HCT116 (cell line): ENCODE measurements at regions not wholly inside any gene's neighbourhood (a gene's known extent, or its start where the extent isn't known, plus 50 kb on each side); places are given as distances from the start of the nearest gene placed in this dataset.

ENCODE experiments used
- ATAC-seq: fragments of 200-7000 bp; cut with Tn5 transposase; 2 replicates; pipeline ENCODE4 v1.9.1; 2020; ENCODE audit warnings: mild to moderate bottlenecking, moderate library complexity
- BruUV-seq: library from RNA; stranded (reverse); fragments of 400-500 nt; replicated peaks from 2 replicates; lab custom pipeline; 2021; lab: Mats Ljungman, UMichigan
- CTCF ChIA-PET: fragments of 300-600 bp; sonication (Branson Sonifier 250); formaldehyde crosslinking; loops from one replicate; lab custom pipeline; 2021; ENCODE audit warnings: antibody characterized with exemption; lab: Charles Lee
- POLR2A ChIA-PET: fragments of 300-600, 350-600 bp; sonication (Branson Sonifier 250); formaldehyde crosslinking; loops from one replicate; lab custom pipeline; 2021; ENCODE audit warnings: antibody characterized with exemption; lab: Charles Lee
- RAD21 ChIA-PET, 2 experiments: fragments of 300-600 bp; sonication (Branson Sonifier 250); formaldehyde crosslinking; loops; one replicate each; lab custom pipeline; 2023; ENCODE audit warnings: low total read pairs in 2 of 2; ENCODE audit not compliant: uncharacterized antibody in 2 of 2, unreplicated experiment in 2 of 2, low non-redundant PET in 1 of 2; lab: Charles Lee
- DNase-seq: peaks from one replicate; pipeline ENCODE4 v3.0.0-alpha.2; 2010; ENCODE audit warnings: low read depth, low spot score
- H2AFZ ChIP-seq: fragments of 200-600 bp; shearing (Covaris generic), sonication (generic); 2 replicates; pipeline ENCODE4 v1.6.1; 2017; ENCODE audit warnings: low read depth, mixed run types, mixed read lengths, antibody characterized with exemption, low read length; ENCODE audit not compliant: poor library complexity, severe bottlenecking
- H3K27ac ChIP-seq: 2 replicates; pipeline ENCODE4 v1.5.1; 2012; ENCODE audit warnings: low read depth, low read length
- H3K27me3 ChIP-seq: fragments of 200-600 bp; sonication (generic); 2 replicates; pipeline ENCODE4 v1.6.1; 2016; ENCODE audit warnings: mixed run types, low read length, mixed read lengths; ENCODE audit not compliant: insufficient read depth
- H3K36me3 ChIP-seq, 2 experiments: fragments of 200-500 bp in 1 of 2; fragments of 200-600 bp in 1 of 2; sonication (Bioruptor generic) in 1 of 2; sonication (generic) in 1 of 2; 2 replicates each; pipeline versions ENCODE4 v1.5.1 to v1.6.1; 2014 to 2016; ENCODE audit warnings: low read length in 2 of 2, inconsistent platforms in 1 of 2, mixed read lengths in 1 of 2, mixed run types in 1 of 2; ENCODE audit not compliant: insufficient read depth in 2 of 2, control insufficient read depth in 1 of 2
- H3K4me1 ChIP-seq, 2 experiments: fragments of 200-600 bp in 1 of 2; sonication (generic) in 1 of 2; 2 replicates each; pipeline versions ENCODE4 v1.5.1 to v1.6.1; 2012 to 2017; ENCODE audit warnings: low read length in 2 of 2, inconsistent platforms in 1 of 2, mild to moderate bottlenecking in 1 of 2, mixed read lengths in 1 of 2, mixed run types in 1 of 2, moderate library complexity in 1 of 2; ENCODE audit not compliant: insufficient read depth in 2 of 2, control insufficient read depth in 1 of 2
- H3K4me2 ChIP-seq: fragments of 200-600 bp; sonication (generic); 2 replicates; pipeline ENCODE4 v1.6.1; 2017; ENCODE audit warnings: mixed run types, low read length, mixed read lengths
- H3K4me3 ChIP-seq, 2 experiments: fragments of 200-600 bp in 1 of 2; sonication (generic) in 1 of 2; replicated peaks in 1 of 2; 2 replicates each; pipeline ENCODE4 v1.5.1; 2011 to 2016; ENCODE audit warnings: low read length in 2 of 2, control low read depth in 1 of 2, low read depth in 1 of 2, mild to moderate bottlenecking in 1 of 2, mixed read lengths in 1 of 2, mixed run types in 1 of 2
- H3K79me2 ChIP-seq: fragments of 200-600 bp; sonication (generic); 2 replicates; pipeline ENCODE4 v1.6.1; 2017; ENCODE audit warnings: mild to moderate bottlenecking, mixed run types, low read length, moderate library complexity, mixed read lengths; ENCODE audit not compliant: insufficient read depth
- H3K9ac ChIP-seq: fragments of 200-600 bp; sonication (generic); 2 replicates; pipeline ENCODE4 v1.6.1; 2016; ENCODE audit warnings: low read length, mixed read lengths
- H3K9me2 ChIP-seq: fragments of 200-600 bp; sonication (generic), shearing (Covaris generic); 2 replicates; pipeline ENCODE4 v1.6.1; 2017; ENCODE audit warnings: mixed run types, mild to moderate bottlenecking, moderate library complexity; ENCODE audit not compliant: insufficient read depth
- H3K9me3 ChIP-seq, 2 experiments: fragments of 200-500 bp in 1 of 2; fragments of 200-600 bp in 1 of 2; sonication (Bioruptor generic) in 1 of 2; sonication (generic) in 1 of 2; 2 replicates each; pipeline ENCODE4 v1.6.1; 2014 to 2017; ENCODE audit warnings: low read length in 2 of 2, mixed read lengths in 2 of 2, inconsistent platforms in 1 of 2, low read depth in 1 of 2, mild to moderate bottlenecking in 1 of 2, mixed run types in 1 of 2, moderate library complexity in 1 of 2; ENCODE audit not compliant: control insufficient read depth in 1 of 2, insufficient read depth in 1 of 2
- H4K20me1 ChIP-seq: fragments of 200-600 bp; sonication (generic), shearing (Covaris generic); 2 replicates; pipeline ENCODE4 v1.6.1; 2017; ENCODE audit warnings: mixed run types, mild to moderate bottlenecking, moderate library complexity; ENCODE audit not compliant: insufficient read depth
- EGR1 ChIP-seq: IDR thresholded peaks from 2 replicates; pipeline ENCODE4 v1.6.1; 2012; ENCODE audit warnings: low read depth
- ELF1 ChIP-seq: IDR thresholded peaks from 2 replicates; pipeline ENCODE4 v1.6.1; 2012; ENCODE audit warnings: low read depth, borderline replicate concordance
- EZH2phosphoT487 ChIP-seq: fragments of 200-600 bp; IDR thresholded peaks from 2 replicates; pipeline ENCODE4 v1.6.1; 2018; ENCODE audit warnings: antibody characterized with exemption, borderline replicate concordance
- FOSL1 ChIP-seq: IDR thresholded peaks from 2 replicates; pipeline ENCODE4 v1.6.1; 2012; ENCODE audit warnings: low read depth
- JUND ChIP-seq: IDR thresholded peaks from 2 replicates; pipeline ENCODE4 v1.6.1; 2012
- MAX ChIP-seq: IDR thresholded peaks from 2 replicates; pipeline ENCODE4 v1.6.1; 2012
- RAD21 ChIP-seq: IDR thresholded peaks from 2 replicates; pipeline ENCODE4 v1.6.1; 2012; ENCODE audit warnings: low read depth, mild to moderate bottlenecking
- YY1 ChIP-seq: IDR thresholded peaks from 2 replicates; pipeline ENCODE4 v1.6.1; 2011; ENCODE audit warnings: low read length, low read depth, moderate library complexity, mild to moderate bottlenecking; ENCODE audit not compliant: insufficient replicate concordance; ENCODE audit errors: extremely low read depth
- ZFX ChIP-seq: fragments of 450-650 bp; IDR thresholded peaks from 2 replicates; pipeline ENCODE4 v1.6.1; 2017
- ZNF274 ChIP-seq: fragments of 200-500 bp; sonication (Bioruptor generic); IDR thresholded peaks from 2 replicates; pipeline ENCODE4 v1.6.1; 2014; ENCODE audit warnings: mild to moderate bottlenecking, low read depth, low read length, inconsistent platforms
- intact Hi-C: fragments of 100-400 bp; cut with micrococcal nuclease; formaldehyde crosslinking; loops from 2 replicates; pipeline ENCODE4 v1.10.0; 2022

GRCh38 chr6:67292169-67292568 lies 1342.9 kb upstream of the ADGRB3 start (continued):
- TF ChIP-seq MAX (no peak), EZH2phosphoT487 (no peak), YY1 (no peak), ZFX (no peak), RAD21 (no peak), FOSL1 (no peak)

- H3K36me3 ChIP-seq: no peaks in the 10 kb centered on the region
- ChIA-PET CTCF (no interaction called here), RAD21 (no interaction called here), POLR2A (no interaction called here)
- ATAC-seq (no peak), DNase-seq (no peak)
- BruUV-seq: no TSS peak
- H3K9me3 ChIP-seq: peaks cover 0 to 19% of the 10 kb centered on the region in 2 experiments; a peak in 2 of 4 replicates
- H4K20me1 ChIP-seq: no peaks in the 10 kb centered on the region
- no peaks in the 10 kb centered on the region for H3K9me2 ChIP-seq
- no peak overlapping the region for H3K4me2 ChIP-seq
- no peak overlapping the region for H3K4me3 ChIP-seq
- no peaks in the 10 kb centered on the region for H3K4me1 ChIP-seq
- H3K79me2 ChIP-seq: no peaks in the 10 kb centered on the region
- H3K27me3 ChIP-seq: no peaks in the 10 kb centered on the region
- H3K27ac ChIP-seq: no peak overlapping the region
- H3K9ac ChIP-seq: no peak overlapping the region
- H2AFZ ChIP-seq: no peak overlapping the region
- intact Hi-C loops: no loop called here
- TF ChIP-seq YY1: no peak
- TF ChIP-seq EGR1: no peak
- TF ChIP-seq ZNF274: no peak
- no peak for TF ChIP-seq ELF1
- TF ChIP-seq JUND: no peak
- TF ChIP-seq MAX: no peak
Measured at GRCh38 chr6:67287566-67287965, 1347.5 kb upstream of the ADGRB3 start.
